ENCODE measurements at regions not wholly inside any gene's neighbourhood (a gene's known extent, or its start where the extent isn't known, plus 50 kb on each side); places are given as distances from the start of the nearest gene placed in this dataset.

GRCh38 chr6:15716889-15717288, 54.1 kb upstream of the DTNBP1 start:
- TF ChIP-seq USF2 (IDR thresholded peaks at IDR 0.05; ENCODE audit: borderline replicate concordance, low read depth, low read length) (no peak), SMAD1 (IDR thresholded peaks at IDR 0.05; ENCODE audit: low read depth, partially characterized antibody) (no peak), CTCF (IDR thresholded peaks at IDR 0.05 in 2 of 3, conservative IDR thresholded peaks at IDR 0.05 in 1 of 3; ENCODE audit: control insufficient read depth in 2 of 3, extremely low read depth in 1 of 3, insufficient read depth in 1 of 3, low read depth in 3 of 3, low read length in 3 of 3) (no peak), PAX8 (IDR thresholded peaks at IDR 0.05) (no peak), CBFB (IDR thresholded peaks at IDR 0.05; ENCODE audit: low read depth) (no peak), ATF7 (IDR thresholded peaks at IDR 0.05; ENCODE audit: low read depth) (no peak), NR2C2 (IDR thresholded peaks at IDR 0.05; ENCODE audit: borderline replicate concordance, control insufficient read depth, insufficient read length, low read depth) (no peak), TARDBP (IDR thresholded peaks at IDR 0.05; ENCODE audit: borderline replicate concordance) (no peak), CREB1 (IDR thresholded peaks at IDR 0.05; ENCODE audit: low read depth) (no peak), EZH2 (IDR thresholded peaks at IDR 0.05; ENCODE audit: borderline replicate concordance, control insufficient read depth, low read depth, low read length) (no peak)

All from GM12878 (cell line).